ENCODE measurements at regions not wholly inside any gene's neighbourhood (a gene's known extent, or its start where the extent isn't known, plus 50 kb on each side); places are given as distances from the start of the nearest gene placed in this dataset.

DNA sequence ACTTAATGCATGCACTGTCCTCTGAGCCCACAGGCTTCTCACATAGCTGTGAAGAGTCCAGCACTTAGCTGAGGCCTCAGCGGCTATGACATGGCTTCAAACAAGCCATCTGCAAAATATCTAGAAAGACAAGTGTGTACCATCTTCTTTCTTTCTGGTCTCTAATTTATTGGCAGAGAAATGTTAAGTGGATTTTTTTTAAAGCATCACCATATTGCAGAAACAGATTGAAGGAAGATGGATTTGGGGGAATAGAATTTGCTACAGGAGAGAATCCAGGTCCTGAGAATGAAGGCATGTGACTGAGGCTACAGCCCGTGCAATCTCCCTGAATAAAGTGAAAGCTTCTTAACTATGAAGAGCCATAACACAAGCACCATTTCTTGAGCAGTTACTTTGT, 567.3 kb downstream of the PDCD6IP start:
- TF ChIP-seq POLR2A (IDR thresholded peaks at IDR 0.05; ENCODE audit: low read depth, low read length) = no peak
- no peak for TF ChIP-seq SPI1 (IDR thresholded peaks at IDR 0.05; ENCODE audit: low read depth, low read length)
- TF ChIP-seq PAX5 (IDR thresholded peaks at IDR 0.05; ENCODE audit: insufficient read depth, low read length, severe bottlenecking) = no peak
- TF ChIP-seq POLR2AphosphoS5 (IDR thresholded peaks at IDR 0.05; ENCODE audit: low read depth, low read length) = no peak
- TF ChIP-seq TAF1 (IDR thresholded peaks at IDR 0.05; ENCODE audit: low read depth, low read length) = no peak
